ENCODE measurements at regions not wholly inside any gene's neighbourhood (a gene's known extent, or its start where the extent isn't known, plus 50 kb on each side); places are given as distances from the start of the nearest gene placed in this dataset.

DNA sequence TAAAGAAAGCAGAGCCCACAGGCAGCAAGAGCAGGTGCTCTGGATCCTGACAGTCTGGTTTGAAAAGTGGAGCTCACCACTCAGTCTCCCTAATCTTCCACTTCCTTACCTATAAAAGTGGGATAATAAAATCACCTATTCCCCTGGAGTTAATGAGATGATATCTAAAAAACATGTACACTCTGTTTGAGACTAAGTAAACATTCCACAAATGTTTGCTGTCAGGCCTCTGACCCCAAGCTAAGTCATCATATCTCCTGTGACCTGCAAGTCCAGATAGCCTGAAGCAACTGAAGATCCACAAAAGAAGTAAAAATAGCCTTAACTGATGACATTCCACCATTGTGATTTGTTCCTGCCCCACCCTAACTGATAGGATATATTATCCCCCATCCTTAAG is 1324.5 kb downstream of the XPNPEP1 start:
- ChIA-PET CTCF (no interaction called here), POLR2A (no interaction called here)
- Mint-ChIP-seq H3K27me3 (ENCODE audit: insufficient read depth, unreplicated experiment) (no peaks in the 10 kb centered on the region), H3K9me3 (ENCODE audit: unreplicated experiment) (no peaks in the 10 kb centered on the region), H3K4me1 (ENCODE audit: insufficient read depth, unreplicated experiment) (peaks cover 19% of the 10 kb centered on the region), H3K4me3 (ENCODE audit: unreplicated experiment) (no peak overlapping the region), H3K36me3 (ENCODE audit: insufficient read depth, unreplicated experiment) (no peaks in the 10 kb centered on the region), H3K27ac (ENCODE audit: low read depth, unreplicated experiment) (no peak overlapping the region)
- intact Hi-C loops (cut with micrococcal nuclease), result no loop called here
- TF ChIP-seq, protein P1, sequence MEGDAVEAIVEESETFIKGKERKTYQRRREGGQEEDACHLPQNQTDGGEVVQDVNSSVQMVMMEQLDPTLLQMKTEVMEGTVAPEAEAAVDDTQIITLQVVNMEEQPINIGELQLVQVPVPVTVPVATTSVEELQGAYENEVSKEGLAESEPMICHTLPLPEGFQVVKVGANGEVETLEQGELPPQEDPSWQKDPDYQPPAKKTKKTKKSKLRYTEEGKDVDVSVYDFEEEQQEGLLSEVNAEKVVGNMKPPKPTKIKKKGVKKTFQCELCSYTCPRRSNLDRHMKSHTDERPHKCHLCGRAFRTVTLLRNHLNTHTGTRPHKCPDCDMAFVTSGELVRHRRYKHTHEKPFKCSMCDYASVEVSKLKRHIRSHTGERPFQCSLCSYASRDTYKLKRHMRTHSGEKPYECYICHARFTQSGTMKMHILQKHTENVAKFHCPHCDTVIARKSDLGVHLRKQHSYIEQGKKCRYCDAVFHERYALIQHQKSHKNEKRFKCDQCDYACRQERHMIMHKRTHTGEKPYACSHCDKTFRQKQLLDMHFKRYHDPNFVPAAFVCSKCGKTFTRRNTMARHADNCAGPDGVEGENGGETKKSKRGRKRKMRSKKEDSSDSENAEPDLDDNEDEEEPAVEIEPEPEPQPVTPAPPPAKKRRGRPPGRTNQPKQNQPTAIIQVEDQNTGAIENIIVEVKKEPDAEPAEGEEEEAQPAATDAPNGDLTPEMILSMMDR (IDR thresholded peaks at IDR 0.05; ENCODE audit: unreplicated experiment), result no peak
- BruUV-seq (replicated peaks), result no TSS peak
- no peak for DNase-seq (ENCODE audit: unreplicated experiment)

DNA sequence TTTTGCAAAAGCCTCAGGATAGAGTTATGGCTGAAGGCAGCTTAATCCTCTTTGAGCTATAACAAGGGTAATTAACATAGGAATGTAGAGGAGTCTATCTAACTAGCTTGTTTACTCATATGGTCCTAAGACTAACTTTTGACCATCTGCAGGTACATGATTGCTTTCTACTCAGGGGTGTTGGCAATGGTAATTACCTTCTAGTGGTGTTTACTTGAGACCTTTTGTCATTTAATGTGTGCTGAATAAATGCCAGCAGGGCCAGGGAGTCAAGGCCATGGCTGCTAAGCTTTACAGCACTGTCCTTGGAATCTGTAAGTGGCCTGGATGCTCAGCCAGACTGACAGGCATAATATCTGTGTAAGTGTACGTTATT is 1325.0 kb downstream of the XPNPEP1 start:
- Mint-ChIP-seq H3K27me3 (ENCODE audit: insufficient read depth, unreplicated experiment) (no peaks in the 10 kb centered on the region), H3K9me3 (ENCODE audit: unreplicated experiment) (no peaks in the 10 kb centered on the region), H3K36me3 (ENCODE audit: insufficient read depth, unreplicated experiment) (no peaks in the 10 kb centered on the region), H3K4me3 (ENCODE audit: unreplicated experiment) (no peak overlapping the region), H3K27ac (ENCODE audit: low read depth, unreplicated experiment) (no peak overlapping the region), H3K4me1 (ENCODE audit: insufficient read depth, unreplicated experiment) (peaks cover 19% of the 10 kb centered on the region)
- no TSS peak for BruUV-seq (replicated peaks)
- TF ChIP-seq, protein P1 (IDR thresholded peaks at IDR 0.05; ENCODE audit: unreplicated experiment), result no peak
- no peak for DNase-seq (ENCODE audit: unreplicated experiment)
- intact Hi-C loops (cut with micrococcal nuclease), result no loop called here
- POLR2A ChIA-PET, result no interaction called here
- CTCF ChIA-PET, result no interaction called here

DNA sequence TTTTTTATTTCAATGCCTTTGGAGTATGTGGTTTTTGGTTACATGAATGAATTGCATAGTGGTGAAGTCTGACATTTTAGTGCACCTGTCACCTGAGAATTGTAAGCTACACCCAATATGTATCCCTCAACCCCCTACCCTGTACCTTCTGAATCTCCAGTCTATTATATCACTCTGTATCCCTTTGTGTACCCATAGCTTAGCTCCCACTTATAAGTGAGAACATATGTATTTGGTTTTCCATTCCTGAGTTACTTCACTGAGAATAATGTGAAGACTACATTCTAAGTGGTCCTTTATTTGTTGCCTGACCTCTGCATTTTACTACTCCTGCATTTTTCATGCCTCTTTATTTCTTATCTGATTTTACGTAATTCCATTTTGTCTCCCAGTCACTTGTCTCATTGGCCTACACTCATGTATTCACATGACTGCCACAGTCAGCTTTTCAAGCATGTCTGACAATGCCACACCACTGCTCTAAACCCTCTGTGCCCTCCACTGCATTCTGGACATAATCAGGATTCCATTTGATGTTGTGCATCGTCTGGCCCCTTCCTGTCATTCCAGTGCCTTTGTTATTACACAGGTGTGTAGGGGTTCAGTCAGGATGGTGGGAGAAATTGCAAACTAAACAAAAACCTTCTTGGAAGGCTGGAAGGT is 1325.5 kb downstream of the XPNPEP1 start:
- TF ChIP-seq, protein P1 (IDR thresholded peaks at IDR 0.05; ENCODE audit: unreplicated experiment), result no peak
- POLR2A ChIA-PET, result no interaction called here
- intact Hi-C loops (cut with micrococcal nuclease), result no loop called here
- Mint-ChIP-seq H3K4me1 (ENCODE audit: insufficient read depth, unreplicated experiment) (peaks cover 19% of the 10 kb centered on the region), H3K27ac (ENCODE audit: low read depth, unreplicated experiment) (no peak overlapping the region), H3K9me3 (ENCODE audit: unreplicated experiment) (no peaks in the 10 kb centered on the region), H3K27me3 (ENCODE audit: insufficient read depth, unreplicated experiment) (no peaks in the 10 kb centered on the region), H3K4me3 (ENCODE audit: unreplicated experiment) (no peak overlapping the region), H3K36me3 (ENCODE audit: insufficient read depth, unreplicated experiment) (no peaks in the 10 kb centered on the region)
- CTCF ChIA-PET, result no interaction called here
- BruUV-seq (replicated peaks), result no TSS peak
- no peak for DNase-seq (ENCODE audit: unreplicated experiment)

DNA sequence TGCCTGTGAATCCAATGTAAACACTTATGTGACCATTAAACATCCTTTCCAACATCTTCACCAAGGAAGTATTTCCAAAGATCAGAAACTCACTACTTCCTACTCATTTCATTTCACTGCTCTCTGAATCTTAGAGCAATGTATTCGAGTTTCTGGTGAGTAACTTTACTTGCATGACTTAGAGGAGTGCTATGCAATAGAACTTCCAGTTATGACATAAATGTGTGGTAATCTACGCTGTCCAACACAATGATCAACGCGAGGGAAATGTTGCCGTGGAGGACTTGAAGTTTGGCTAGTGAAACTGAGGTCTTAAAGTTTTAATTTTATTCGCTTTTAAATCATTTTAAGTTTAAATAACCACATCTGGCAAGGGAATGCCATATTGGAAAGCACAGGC is 1326.3 kb downstream of the XPNPEP1 start:
- TF ChIP-seq, protein P1 (IDR thresholded peaks at IDR 0.05; ENCODE audit: unreplicated experiment), result no peak
- no TSS peak for BruUV-seq (replicated peaks)
- Mint-ChIP-seq H3K27me3 (ENCODE audit: insufficient read depth, unreplicated experiment) (no peaks in the 10 kb centered on the region), H3K9me3 (ENCODE audit: unreplicated experiment) (no peaks in the 10 kb centered on the region), H3K4me1 (ENCODE audit: insufficient read depth, unreplicated experiment) (peaks cover 19% of the 10 kb centered on the region), H3K27ac (ENCODE audit: low read depth, unreplicated experiment) (no peak overlapping the region), H3K4me3 (ENCODE audit: unreplicated experiment) (no peak overlapping the region), H3K36me3 (ENCODE audit: insufficient read depth, unreplicated experiment) (no peaks in the 10 kb centered on the region)
- POLR2A ChIA-PET, result no interaction called here
- intact Hi-C loops (cut with micrococcal nuclease), result no loop called here
- peak; percentile 26 for DNase-seq (ENCODE audit: unreplicated experiment)
- CTCF ChIA-PET, result no interaction called here

Data from MCF 10A (cell line).